SK-N-SH (cell line): ENCODE measurements at regions not wholly inside any gene's neighbourhood (a gene's known extent, or its start where the extent isn't known, plus 50 kb on each side); places are given as distances from the start of the nearest gene placed in this dataset.

Experiments used
- CHD2 ChIP-seq: fragments of 150-350 bp; IDR thresholded peaks from 2 replicates; pipeline ENCODE4 v1.6.1; 2018; ENCODE audit warnings: low read length; ENCODE audit not compliant: partially characterized antibody
- EP300 ChIP-seq, 2 experiments: IDR thresholded peaks; 2 replicates each; pipeline versions ENCODE4 v1.4.0 to v1.6.1; 2012; ENCODE audit warnings: borderline replicate concordance in 1 of 2, low read depth in 1 of 2, low read length in 1 of 2
- FOXJ3 ChIP-seq: sonication (generic); formaldehyde crosslinking; IDR thresholded peaks from 2 replicates; pipeline ENCODE4 v1.5.1; 2020; ENCODE audit warnings: mild to moderate bottlenecking, missing genetic modification reagents
- GATA2 ChIP-seq: sonication (generic); formaldehyde crosslinking; IDR thresholded peaks from 2 replicates; pipeline ENCODE4 v1.5.0; 2020; ENCODE audit warnings: mild to moderate bottlenecking, missing genetic modification reagents
- MEF2A ChIP-seq: IDR thresholded peaks from 2 replicates; pipeline ENCODE4 v1.4.0; 2012; ENCODE audit warnings: low read depth, borderline replicate concordance
- NFIC ChIP-seq: IDR thresholded peaks from 2 replicates; pipeline ENCODE4 v1.4.0; 2012; ENCODE audit warnings: borderline replicate concordance
- POLR2AphosphoS5 ChIP-seq: IDR thresholded peaks from 2 replicates; pipeline ENCODE4 v1.6.1; 2012; ENCODE audit warnings: low read depth, low read length
- RCOR1 ChIP-seq: fragments of 150-350 bp; IDR thresholded peaks from 2 replicates; pipeline ENCODE4 v1.6.1; 2017; ENCODE audit warnings: antibody characterized with exemption, low read length
- REST ChIP-seq: IDR thresholded peaks from 2 replicates; pipeline ENCODE4 v1.6.1; 2012; ENCODE audit warnings: mild to moderate bottlenecking, low read depth, low read length, moderate library complexity
- RFX5 ChIP-seq: IDR thresholded peaks from 2 replicates; pipeline ENCODE4 v1.6.1; 2012; ENCODE audit warnings: mild to moderate bottlenecking, improper control_type of control experiment, low read length
- SIN3A ChIP-seq: IDR thresholded peaks from 2 replicates; pipeline ENCODE4 v1.6.1; 2012; ENCODE audit warnings: low read depth, mild to moderate bottlenecking, low read length, moderate library complexity, borderline replicate concordance
- SMC3 ChIP-seq: IDR thresholded peaks from 2 replicates; pipeline ENCODE4 v1.6.1; 2012; ENCODE audit warnings: low read depth, low read length, improper control_type of control experiment
- TF ChIP-seq, protein P1 (sequence below): fragments of 200-600 bp; sonication (generic); IDR thresholded peaks from 2 replicates; pipeline ENCODE4 v1.6.1; 2017; ENCODE audit warnings: antibody characterized with exemption, mild to moderate bottlenecking, moderate library complexity
- TF ChIP-seq, protein P2 (sequence below): IDR thresholded peaks from 2 replicates; pipeline ENCODE4 v1.4.0; 2012; ENCODE audit warnings: low read depth, borderline replicate concordance

DNA sequence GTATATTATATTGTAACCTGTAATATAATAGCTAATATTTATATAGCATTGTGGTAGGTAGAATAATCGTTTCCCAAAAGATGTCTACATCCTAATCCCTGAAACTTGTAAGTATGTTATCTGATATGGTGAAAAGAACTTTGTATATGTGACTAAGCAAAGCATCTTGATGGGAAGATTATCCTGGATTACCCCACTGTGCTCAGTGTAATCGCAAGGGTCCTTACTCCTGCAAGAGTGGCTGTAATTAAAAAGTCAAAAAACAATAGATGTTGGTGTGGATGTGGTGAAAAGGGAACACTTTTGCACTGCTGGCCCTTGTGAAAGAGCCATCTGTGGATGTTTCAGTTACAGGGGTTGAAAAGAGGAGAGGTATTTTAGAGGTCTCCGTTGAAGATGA is 95.2 kb downstream of the EDN1 start:
- TF ChIP-seq, protein P1, sequence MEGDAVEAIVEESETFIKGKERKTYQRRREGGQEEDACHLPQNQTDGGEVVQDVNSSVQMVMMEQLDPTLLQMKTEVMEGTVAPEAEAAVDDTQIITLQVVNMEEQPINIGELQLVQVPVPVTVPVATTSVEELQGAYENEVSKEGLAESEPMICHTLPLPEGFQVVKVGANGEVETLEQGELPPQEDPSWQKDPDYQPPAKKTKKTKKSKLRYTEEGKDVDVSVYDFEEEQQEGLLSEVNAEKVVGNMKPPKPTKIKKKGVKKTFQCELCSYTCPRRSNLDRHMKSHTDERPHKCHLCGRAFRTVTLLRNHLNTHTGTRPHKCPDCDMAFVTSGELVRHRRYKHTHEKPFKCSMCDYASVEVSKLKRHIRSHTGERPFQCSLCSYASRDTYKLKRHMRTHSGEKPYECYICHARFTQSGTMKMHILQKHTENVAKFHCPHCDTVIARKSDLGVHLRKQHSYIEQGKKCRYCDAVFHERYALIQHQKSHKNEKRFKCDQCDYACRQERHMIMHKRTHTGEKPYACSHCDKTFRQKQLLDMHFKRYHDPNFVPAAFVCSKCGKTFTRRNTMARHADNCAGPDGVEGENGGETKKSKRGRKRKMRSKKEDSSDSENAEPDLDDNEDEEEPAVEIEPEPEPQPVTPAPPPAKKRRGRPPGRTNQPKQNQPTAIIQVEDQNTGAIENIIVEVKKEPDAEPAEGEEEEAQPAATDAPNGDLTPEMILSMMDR = no peak
- TF ChIP-seq POLR2AphosphoS5 = no peak
- TF ChIP-seq SMC3 = no peak
- TF ChIP-seq MEF2A = no peak
- no peak for TF ChIP-seq EP300 (IDR thresholded peaks at IDR 0.05; ENCODE audit: borderline replicate concordance in 1 of 2, low read depth in 1 of 2, low read length in 1 of 2)
- TF ChIP-seq GATA2 (CRISPR knock-in tag) = no peak
- no peak for TF ChIP-seq RFX5
- no peak for TF ChIP-seq NFIC
- no peak for TF ChIP-seq CHD2
- no peak for TF ChIP-seq FOXJ3 (CRISPR knock-in tag)
- TF ChIP-seq, protein P2, sequence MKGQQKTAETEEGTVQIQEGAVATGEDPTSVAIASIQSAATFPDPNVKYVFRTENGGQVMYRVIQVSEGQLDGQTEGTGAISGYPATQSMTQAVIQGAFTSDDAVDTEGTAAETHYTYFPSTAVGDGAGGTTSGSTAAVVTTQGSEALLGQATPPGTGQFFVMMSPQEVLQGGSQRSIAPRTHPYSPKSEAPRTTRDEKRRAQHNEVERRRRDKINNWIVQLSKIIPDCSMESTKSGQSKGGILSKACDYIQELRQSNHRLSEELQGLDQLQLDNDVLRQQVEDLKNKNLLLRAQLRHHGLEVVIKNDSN = no peak
- no peak for TF ChIP-seq REST
- TF ChIP-seq SIN3A = no peak
- no peak for TF ChIP-seq RCOR1
